Cerebellar cortex (tissue), 1 donor: ENCODE measurements at regions not wholly inside any gene's neighbourhood (a gene's known extent, or its start where the extent isn't known, plus 50 kb on each side); places are given as distances from the start of the nearest gene placed in this dataset.
"Not testable (repeated sequence)": the region's sequence is repeated elsewhere in the genome, so short reads cannot be mapped to it uniquely, and the experiment has no call there.

ENCODE experiments used
- DNase-seq: peaks from one replicate; pipeline ENCODE4 v3.0.0-alpha.2; 2015; ENCODE audit warnings: low spot score

- no peak for DNase-seq
Observed at GRCh38 chr11:122201106-122201505, 85.1 kb upstream of the BLID start.

DNA sequence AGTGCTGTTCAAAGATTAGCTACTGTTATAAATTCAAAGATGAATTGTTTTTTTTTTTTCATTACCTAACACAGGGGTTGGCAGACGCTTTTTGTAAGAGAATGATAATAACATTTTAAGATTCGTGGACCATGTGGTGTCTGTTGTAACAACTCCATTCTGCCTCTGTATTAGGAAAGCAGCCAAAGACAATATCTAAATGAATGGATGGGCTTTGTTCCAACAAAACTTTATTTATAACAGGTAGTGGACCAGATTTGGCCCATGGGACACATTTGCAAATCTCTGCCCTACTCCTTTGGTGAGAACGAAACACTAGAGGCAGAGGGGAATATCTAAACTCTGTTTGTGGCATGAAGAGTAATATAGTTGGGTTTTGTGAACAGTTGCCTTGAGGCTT, 83.6 kb upstream of the BLID start:
- DNase-seq: no peak

DNA sequence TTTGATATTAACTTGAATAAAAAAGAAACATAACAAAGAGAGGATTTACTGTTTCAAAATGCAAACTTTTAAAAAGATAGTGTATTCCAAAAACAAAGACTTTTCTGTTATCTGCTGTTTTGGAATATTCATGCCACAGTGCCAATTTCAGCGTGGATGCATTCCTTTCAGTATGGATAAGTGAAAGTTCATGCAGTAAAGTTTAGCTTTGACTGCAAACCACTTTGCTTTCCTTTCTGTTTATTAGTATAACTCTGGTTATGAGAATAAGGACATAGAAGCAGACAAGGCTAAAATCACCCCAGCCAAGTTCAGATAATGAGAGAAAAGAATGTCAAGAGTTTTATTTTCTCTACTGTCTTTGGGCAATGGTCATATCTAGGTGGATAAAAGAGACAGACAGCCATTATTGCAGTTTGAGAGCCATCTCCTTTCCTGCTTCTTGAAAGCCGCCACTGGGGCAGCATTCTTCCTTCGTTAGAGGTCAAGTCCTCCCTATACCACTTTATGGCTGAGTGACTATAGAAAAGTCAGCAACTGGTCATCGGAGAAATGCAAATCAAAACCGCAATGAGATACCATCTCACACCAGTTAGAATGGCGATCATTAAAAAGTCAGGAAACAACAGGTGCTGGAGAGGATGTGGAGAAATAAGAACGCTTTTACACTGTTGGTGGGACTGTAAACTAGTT, 82.4 kb upstream of the BLID start:
- DNase-seq: no peak

GRCh38 chr11:122197066-122197987, 81.3 kb upstream of the BLID start:
- DNase-seq: no peak

GRCh38 chr11:122195790-122196189, 79.8 kb upstream of the BLID start:
- no peak for DNase-seq

- not testable (repeated sequence) for DNase-seq
Observed at GRCh38 chr11:122193881-122194480, 78.0 kb upstream of the BLID start.

- no peak for DNase-seq
Observed at GRCh38 chr11:122193457-122193856, 77.4 kb upstream of the BLID start.

DNA sequence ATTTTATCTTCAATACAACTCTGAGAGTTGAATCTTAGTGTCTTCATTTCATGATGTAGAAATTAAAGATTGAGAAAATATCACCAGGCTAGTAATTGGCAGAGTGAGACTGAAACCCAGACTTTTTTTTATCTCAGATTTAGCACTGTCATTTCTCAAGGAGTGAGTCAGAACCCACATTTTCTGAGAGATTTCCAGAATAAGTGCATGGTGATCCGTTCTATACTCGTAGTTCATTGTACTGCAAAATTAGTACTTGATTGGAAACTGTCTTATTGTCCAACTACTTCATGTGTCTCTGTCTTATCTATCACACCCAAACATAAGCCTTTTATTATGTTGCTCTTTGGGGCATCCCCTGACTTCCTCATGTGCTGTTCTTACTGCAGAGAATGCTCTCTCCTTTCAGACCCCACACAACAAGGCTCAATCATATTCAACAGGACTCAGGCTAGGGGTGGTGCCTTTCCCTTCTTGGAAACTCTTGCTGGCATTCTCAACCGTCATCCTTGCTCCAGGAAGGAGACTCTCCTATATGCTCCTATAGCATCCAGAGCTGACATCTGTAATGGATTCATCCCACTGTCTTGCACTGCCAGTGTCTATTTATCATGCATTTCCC, 76.7 kb upstream of the BLID start:
- DNase-seq: no peak

GRCh38 chr11:122190768-122191167, 74.8 kb upstream of the BLID start:
- no peak for DNase-seq

GRCh38 chr11:122189229-122189628, 73.2 kb upstream of the BLID start:
- no peak for DNase-seq

DNA sequence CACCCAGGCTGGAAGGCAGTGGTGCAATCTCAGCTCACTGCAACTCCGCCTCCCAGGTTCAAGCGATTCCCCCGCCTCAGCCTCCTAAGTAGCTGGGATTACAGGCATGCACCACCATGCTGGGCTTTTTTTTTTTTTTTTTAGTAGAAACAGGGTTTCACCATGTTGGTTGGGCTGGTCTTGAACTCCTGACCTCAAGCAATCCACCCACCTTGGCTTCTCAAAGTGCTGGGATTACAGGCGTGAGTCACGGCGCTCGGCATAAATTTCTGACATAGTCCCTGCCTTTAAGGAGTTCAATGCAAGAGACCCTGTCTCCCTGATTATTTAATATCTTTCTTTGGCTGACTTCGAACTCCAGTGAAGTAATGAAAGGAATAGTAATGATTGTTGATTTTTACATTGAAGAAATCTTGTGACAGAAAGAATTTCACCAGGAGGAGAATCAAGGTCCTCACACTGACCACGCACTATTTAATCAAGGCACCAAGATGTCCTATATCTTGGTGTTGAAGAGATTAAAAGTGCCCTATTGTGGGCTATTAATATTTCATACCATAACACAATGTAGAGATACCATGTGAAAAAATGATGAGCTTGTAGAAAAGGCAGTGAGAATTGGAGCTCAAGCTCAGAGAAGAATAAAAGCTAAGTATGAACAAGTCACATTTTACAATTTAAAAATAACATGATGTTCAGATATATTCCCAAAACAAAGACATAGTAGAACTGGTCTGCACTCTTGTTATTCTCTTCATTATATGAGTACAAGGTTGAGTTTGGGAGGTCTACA, 71.6 kb upstream of the BLID start:
- DNase-seq: no peak

DNA sequence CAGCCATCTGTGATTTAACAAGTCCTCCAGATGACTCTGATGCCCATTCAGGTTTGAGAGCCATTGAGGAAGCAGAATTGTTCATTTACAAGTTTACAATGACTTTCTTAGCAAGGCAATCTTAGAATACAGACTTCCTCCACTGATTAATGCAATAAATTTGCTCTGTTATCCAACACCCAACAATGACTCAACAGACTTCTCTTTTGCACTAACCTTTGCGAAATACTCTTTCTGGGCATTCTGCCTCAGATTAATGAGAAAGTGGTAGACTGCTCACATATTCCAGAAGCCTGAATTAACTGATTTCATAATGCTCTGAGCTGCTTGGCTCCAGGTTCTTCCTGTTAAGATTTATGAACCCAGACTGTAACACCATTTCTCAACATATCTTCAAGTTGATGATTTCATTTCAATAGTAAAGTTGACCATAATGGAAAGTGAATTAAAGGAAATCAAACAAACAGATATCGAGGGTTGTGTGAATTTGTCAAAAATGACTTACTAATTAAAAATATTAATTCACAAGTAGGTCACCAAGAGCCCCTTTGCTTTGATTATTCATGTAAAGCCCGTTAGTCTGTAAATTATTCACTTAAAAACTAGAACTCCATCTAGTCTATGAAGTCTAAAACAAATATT, 70.5 kb upstream of the BLID start:
- DNase-seq: no peak

GRCh38 chr11:122183933-122184332, 67.9 kb upstream of the BLID start:
- no peak for DNase-seq

DNA sequence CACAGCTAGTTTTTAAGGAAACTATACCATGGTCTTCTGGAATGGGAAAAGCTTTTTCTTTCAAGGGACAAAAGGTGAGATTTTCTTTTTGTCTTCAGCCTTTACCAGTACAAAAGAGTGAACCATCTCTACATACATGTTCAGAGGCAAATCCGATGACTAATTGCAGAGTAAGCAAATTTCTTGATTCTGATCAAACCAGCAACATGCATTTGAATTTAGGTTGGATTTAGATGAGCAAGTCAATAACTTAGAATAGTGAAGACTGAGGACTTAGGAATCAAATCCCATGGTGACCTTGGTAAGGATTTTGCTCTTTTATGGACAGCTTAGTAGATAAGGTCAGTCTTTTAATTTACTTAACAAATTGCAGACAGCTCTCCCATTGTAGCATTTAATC, 65.9 kb upstream of the BLID start:
- DNase-seq: no peak

DNA sequence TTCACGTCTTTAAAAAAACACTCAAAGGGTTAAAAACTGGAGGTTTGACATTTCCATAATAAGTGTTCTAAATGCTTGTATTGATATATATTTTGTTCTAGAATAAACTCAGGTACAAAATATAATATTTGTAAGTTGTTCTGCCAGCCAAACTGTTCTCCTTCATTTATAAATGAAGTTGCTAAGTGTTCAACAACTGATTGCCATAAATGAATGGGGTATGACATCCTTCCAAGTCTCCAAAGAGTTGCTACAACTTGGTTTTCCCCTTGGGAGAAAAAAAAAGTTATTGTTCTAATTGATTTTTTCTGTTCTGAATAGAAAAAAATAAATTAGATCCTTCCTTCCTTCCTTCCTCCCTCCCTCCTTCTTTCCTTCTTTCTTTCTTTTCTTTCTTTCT, 65.4 kb upstream of the BLID start:
- no peak for DNase-seq

GRCh38 chr11:122179961-122180834, 64.2 kb upstream of the BLID start:
- DNase-seq: no peak

GRCh38 chr11:122178795-122179194, 62.8 kb upstream of the BLID start:
- no peak for DNase-seq

DNA sequence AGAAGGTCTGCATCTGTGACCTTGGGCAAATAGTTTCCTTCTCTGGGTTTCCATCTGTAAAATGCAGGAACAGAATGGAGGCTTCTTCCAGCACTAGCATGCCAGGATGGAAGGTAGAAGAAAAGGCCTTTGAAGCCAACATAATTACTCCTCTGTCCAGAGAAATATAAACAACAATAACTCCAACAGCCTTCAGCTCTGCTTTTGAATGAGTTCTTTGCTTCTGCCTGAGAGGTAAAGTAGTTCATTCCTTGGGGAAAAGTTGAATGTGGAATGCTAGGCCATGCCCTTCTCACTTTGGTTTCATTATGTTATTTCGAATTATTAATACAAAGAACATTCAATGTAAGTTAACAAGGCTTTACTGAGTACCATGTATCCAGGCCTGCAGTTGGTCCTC, 61.2 kb upstream of the BLID start:
- no peak for DNase-seq

DNA sequence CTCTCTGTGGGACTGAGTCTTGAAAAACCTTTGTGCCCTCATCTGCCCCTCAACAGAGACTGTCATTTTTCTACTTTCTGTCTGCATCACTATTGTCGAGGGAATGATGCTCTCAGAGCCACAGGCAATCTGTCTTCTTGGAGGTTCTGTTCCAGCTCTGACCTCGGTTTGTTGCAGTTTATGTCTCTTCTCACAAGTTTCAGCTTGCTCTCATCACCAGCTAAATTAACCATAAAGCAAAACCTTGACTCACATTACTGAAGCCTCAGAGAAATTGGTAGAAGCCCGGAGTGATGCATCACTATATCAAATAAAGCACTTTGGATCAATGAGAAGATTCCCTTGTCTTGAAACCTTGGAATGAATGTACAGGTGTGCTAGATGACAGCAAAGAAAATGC, 60.6 kb upstream of the BLID start:
- DNase-seq: no peak

DNA sequence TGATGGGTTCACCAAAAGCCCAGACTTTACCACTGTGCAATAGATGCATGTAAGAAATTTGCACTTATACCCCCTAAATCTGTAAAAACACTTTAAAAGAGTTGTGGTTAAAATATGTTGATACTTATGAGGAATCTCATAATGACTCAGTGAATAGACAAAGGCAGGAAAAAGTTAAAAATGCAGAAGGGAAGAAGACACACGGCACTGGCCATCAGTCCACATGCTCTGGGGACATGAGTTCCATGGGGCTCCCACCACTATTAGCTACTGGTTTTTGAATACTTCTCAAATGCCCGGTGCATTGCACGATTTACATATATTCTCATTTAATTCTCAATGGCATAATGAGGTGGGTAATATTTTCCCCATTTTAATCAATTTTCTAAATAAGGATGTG, 59.3 kb upstream of the BLID start:
- DNase-seq: no peak
